BLaER1 (cell line): ENCODE measurements at regions not wholly inside any gene's neighbourhood (a gene's known extent, or its start where the extent isn't known, plus 50 kb on each side); places are given as distances from the start of the nearest gene placed in this dataset.
"Not testable (repeated sequence)": the region's sequence is repeated elsewhere in the genome, so short reads cannot be mapped to it uniquely, and the experiment has no call there.

Experiments used
- H3K27ac ChIP-seq: shearing (Covaris generic); formaldehyde crosslinking; 2 replicates; pipeline ENCODE4 v1.8.1; 2022
- H3K27me3 ChIP-seq: shearing (Covaris generic); formaldehyde crosslinking; 2 replicates; pipeline ENCODE4 v1.8.1; 2022
- H3K36me3 ChIP-seq: shearing (Covaris generic); formaldehyde crosslinking; 2 replicates; pipeline ENCODE4 v1.8.1; 2022
- H3K4me1 ChIP-seq: shearing (Covaris generic); formaldehyde crosslinking; 2 replicates; pipeline ENCODE4 v1.8.1; 2022
- H3K4me2 ChIP-seq: shearing (Covaris generic); formaldehyde crosslinking; 2 replicates; pipeline ENCODE4 v1.8.1; 2022
- H3K4me3 ChIP-seq: shearing (Covaris generic); formaldehyde crosslinking; 2 replicates; pipeline ENCODE4 v1.8.1; 2022
- H3K9ac ChIP-seq: shearing (Covaris generic); formaldehyde crosslinking; 2 replicates; pipeline ENCODE4 v1.8.1; 2022
- H3K9me3 ChIP-seq: shearing (Covaris generic); formaldehyde crosslinking; 2 replicates; pipeline ENCODE4 v1.8.1; 2022
- H4K20me1 ChIP-seq: shearing (Covaris generic); formaldehyde crosslinking; 2 replicates; pipeline ENCODE4 v1.8.1; 2022
- Cebpa-rat ChIP-seq: shearing (Covaris generic); IDR thresholded peaks from 2 replicates; pipeline ENCODE4 v1.8.1; 2022

GRCh38 chr5:113759505-113759904, 246.0 kb downstream of the YTHDC2 start:
- Histone ChIP-seq H3K27me3 (no peaks in the 10 kb centered on the region), H3K9me3 (no peaks in the 10 kb centered on the region), H3K36me3 (no peaks in the 10 kb centered on the region), H3K27ac (no peak overlapping the region), H3K4me1 (no peaks in the 10 kb centered on the region), H3K4me3 (no peak overlapping the region), H4K20me1 (no peaks in the 10 kb centered on the region), H3K4me2 (no peak overlapping the region), H3K9ac (no peak overlapping the region)
- no peak for TF ChIP-seq Cebpa-rat

GRCh38 chr5:113760486-113760885, 247.0 kb downstream of the YTHDC2 start:
- no peak for TF ChIP-seq Cebpa-rat
- no peak overlapping the region for H3K27ac ChIP-seq
- no peak overlapping the region for H3K9ac ChIP-seq
- H3K4me3 ChIP-seq: no peak overlapping the region
- H3K27me3 ChIP-seq: no peaks in the 10 kb centered on the region
- no peaks in the 10 kb centered on the region for H3K4me1 ChIP-seq
- H3K36me3 ChIP-seq: no peaks in the 10 kb centered on the region
- H3K9me3 ChIP-seq: no peaks in the 10 kb centered on the region
- H4K20me1 ChIP-seq: no peaks in the 10 kb centered on the region
- H3K4me2 ChIP-seq: no peak overlapping the region

GRCh38 chr5:113761594-113761993, 248.1 kb downstream of the YTHDC2 start:
- Histone ChIP-seq H3K4me3 (no peak overlapping the region), H3K4me2 (no peak overlapping the region), H3K9me3 (peaks cover 7% of the 10 kb centered on the region), H3K27me3 (no peaks in the 10 kb centered on the region), H3K36me3 (no peaks in the 10 kb centered on the region), H4K20me1 (no peaks in the 10 kb centered on the region), H3K27ac (no peak overlapping the region), H3K9ac (no peak overlapping the region), H3K4me1 (no peaks in the 10 kb centered on the region)
- TF ChIP-seq Cebpa-rat: no peak

GRCh38 chr5:113764382-113764781, 250.9 kb downstream of the YTHDC2 start:
- Histone ChIP-seq H3K4me1 (no peaks in the 10 kb centered on the region), H3K27me3 (no peaks in the 10 kb centered on the region), H3K27ac (no peak overlapping the region), H3K9me3 (peaks cover 23% of the 10 kb centered on the region), H4K20me1 (no peaks in the 10 kb centered on the region), H3K4me2 (no peak overlapping the region), H3K4me3 (no peak overlapping the region), H3K36me3 (no peaks in the 10 kb centered on the region), H3K9ac (no peak overlapping the region)
- TF ChIP-seq Cebpa-rat: no peak

- H3K27me3 ChIP-seq, H3K9ac ChIP-seq: not testable (repeated sequence)
- H3K9me3 ChIP-seq: peaks cover 23% of the 10 kb centered on the region
These were observed 253.3 kb downstream of the YTHDC2 start for GRCh38 chr5:113766827-113767226.

GRCh38 chr5:113770648-113771047, 257.2 kb downstream of the YTHDC2 start:
- Histone ChIP-seq H3K4me1 (no peaks in the 10 kb centered on the region), H3K4me3 (no peak overlapping the region), H4K20me1 (no peaks in the 10 kb centered on the region), H3K27me3 (no peaks in the 10 kb centered on the region), H3K4me2 (no peak overlapping the region), H3K27ac (no peak overlapping the region), H3K36me3 (no peaks in the 10 kb centered on the region), H3K9me3 (peaks cover 23% of the 10 kb centered on the region), H3K9ac (no peak overlapping the region)
- no peak for TF ChIP-seq Cebpa-rat

More at GRCh38 chr5:113766827-113767226, 253.3 kb downstream of the YTHDC2 start:
- H4K20me1 ChIP-seq, H3K27ac ChIP-seq, H3K36me3 ChIP-seq, H3K4me3 ChIP-seq, H3K4me1 ChIP-seq, H3K4me2 ChIP-seq: not testable (repeated sequence)

- no peaks in the 10 kb centered on the region for H4K20me1 ChIP-seq
- H3K9ac ChIP-seq: no peak overlapping the region
- H3K4me2 ChIP-seq: no peak overlapping the region
- H3K9me3 ChIP-seq: peaks cover 16% of the 10 kb centered on the region
- no peak overlapping the region for H3K4me3 ChIP-seq
- no peak overlapping the region for H3K27ac ChIP-seq
- H3K36me3 ChIP-seq: no peaks in the 10 kb centered on the region
- TF ChIP-seq Cebpa-rat: no peak
- H3K4me1 ChIP-seq: no peaks in the 10 kb centered on the region
- no peaks in the 10 kb centered on the region for H3K27me3 ChIP-seq
These were observed 258.0 kb downstream of the YTHDC2 start for GRCh38 chr5:113771483-113771882.

DNA sequence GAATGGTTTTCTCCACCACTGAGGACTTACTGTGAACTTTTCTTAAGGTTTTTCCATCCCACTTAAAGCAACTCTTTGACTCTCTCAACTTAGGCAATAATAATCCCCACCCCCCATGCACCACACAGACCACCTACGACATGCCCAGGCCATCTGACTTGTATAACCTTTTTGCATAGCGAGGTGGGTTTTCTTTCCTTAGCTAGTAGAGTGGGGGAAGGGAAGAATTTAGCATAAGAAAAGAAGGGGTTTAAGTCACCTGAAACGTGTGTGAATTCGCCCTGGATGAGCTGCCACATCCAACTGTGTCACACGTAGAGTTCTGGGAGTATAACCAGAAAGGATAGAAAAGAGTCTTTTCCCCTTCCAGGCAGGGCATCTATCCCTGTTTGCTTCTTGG, 262.7 kb downstream of the YTHDC2 start:
- peaks cover 5% of the 10 kb centered on the region; the same call in 1 of the 2 replicates for H3K9me3 ChIP-seq
- no peak overlapping the region for H3K27ac ChIP-seq
- H3K4me1 ChIP-seq: no peaks in the 10 kb centered on the region
- TF ChIP-seq Cebpa-rat: no peak
- H4K20me1 ChIP-seq: no peaks in the 10 kb centered on the region
- H3K9ac ChIP-seq: no peak overlapping the region
- H3K27me3 ChIP-seq: no peaks in the 10 kb centered on the region
- no peak overlapping the region for H3K4me3 ChIP-seq
- no peaks in the 10 kb centered on the region for H3K36me3 ChIP-seq
- H3K4me2 ChIP-seq: no peak overlapping the region

DNA sequence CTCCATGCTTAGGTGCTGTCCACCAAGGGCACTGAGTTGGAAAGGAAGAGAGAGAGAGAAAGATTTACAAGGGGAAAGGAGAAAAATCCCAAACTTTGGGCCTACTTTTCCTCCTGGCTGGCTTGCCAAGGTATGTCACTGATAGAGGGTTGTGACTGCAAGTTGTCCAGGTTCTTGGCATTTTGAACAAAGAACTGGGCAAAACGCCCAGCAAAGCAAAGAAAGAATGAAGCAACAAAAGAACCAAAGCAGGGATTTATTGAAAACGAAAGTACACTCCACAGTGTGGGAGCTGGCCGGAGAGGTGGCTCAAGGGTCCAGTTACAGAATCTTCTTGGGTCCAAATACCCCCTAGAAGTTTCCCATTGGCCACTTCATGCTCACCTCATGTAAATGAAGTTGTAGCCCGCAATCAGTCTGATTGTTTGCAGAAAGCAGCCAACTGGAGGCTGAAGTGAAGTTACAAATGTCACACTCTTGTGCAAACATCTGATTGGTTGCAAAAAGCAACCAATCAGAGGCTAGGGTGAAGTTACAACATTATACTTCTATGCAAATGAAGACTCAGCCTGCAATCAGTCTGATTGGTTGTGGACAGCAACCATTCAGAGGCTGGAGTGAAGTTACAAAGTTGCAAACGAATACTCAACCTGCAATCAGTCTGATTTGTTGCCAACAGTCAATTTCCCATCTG, 263.5 kb downstream of the YTHDC2 start:
- no peaks in the 10 kb centered on the region for H3K36me3 ChIP-seq
- H3K4me3 ChIP-seq: no peak overlapping the region
- H3K9me3 ChIP-seq: peaks cover 5% of the 10 kb centered on the region; the same call in 1 of the 2 replicates
- H3K9ac ChIP-seq: no peak overlapping the region
- H3K4me2 ChIP-seq: no peak overlapping the region
- no peaks in the 10 kb centered on the region for H3K4me1 ChIP-seq
- no peaks in the 10 kb centered on the region for H3K27me3 ChIP-seq
- no peak overlapping the region for H3K27ac ChIP-seq
- TF ChIP-seq Cebpa-rat: no peak
- H4K20me1 ChIP-seq: no peaks in the 10 kb centered on the region

DNA sequence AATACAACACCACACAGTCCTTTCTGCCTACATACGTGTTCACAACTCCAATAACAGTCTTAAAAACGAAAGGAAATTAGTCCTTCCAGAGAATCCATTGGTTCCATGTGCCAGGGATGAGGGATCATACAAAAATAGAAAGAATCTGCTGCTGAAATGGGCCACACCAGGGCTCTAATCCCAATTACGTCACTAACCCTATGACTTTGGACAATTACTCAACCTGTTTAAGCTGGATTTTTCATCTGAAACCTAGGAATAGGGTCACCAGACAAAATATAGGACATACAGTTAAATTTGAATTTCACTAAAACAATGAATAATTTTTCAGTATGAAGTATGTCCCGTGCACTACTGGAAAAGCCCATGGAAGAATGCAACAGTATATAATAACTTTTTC, 264.7 kb downstream of the YTHDC2 start:
- Histone ChIP-seq H4K20me1 (no peaks in the 10 kb centered on the region), H3K9me3 (peaks cover 5% of the 10 kb centered on the region; the same call in 1 of the 2 replicates), H3K4me3 (no peak overlapping the region), H3K4me1 (no peaks in the 10 kb centered on the region), H3K4me2 (no peak overlapping the region), H3K27me3 (no peaks in the 10 kb centered on the region), H3K27ac (no peak overlapping the region), H3K9ac (no peak overlapping the region), H3K36me3 (no peaks in the 10 kb centered on the region)
- TF ChIP-seq Cebpa-rat: no peak

- TF ChIP-seq Cebpa-rat: no peak
- no peak overlapping the region for H3K4me2 ChIP-seq
- no peaks in the 10 kb centered on the region for H3K9me3 ChIP-seq
- no peaks in the 10 kb centered on the region for H3K36me3 ChIP-seq
- H3K27ac ChIP-seq: no peak overlapping the region
- no peaks in the 10 kb centered on the region for H3K4me1 ChIP-seq
- no peak overlapping the region for H3K4me3 ChIP-seq
- H4K20me1 ChIP-seq: no peaks in the 10 kb centered on the region
- H3K27me3 ChIP-seq: no peaks in the 10 kb centered on the region
- no peak overlapping the region for H3K9ac ChIP-seq
These were observed 274.7 kb downstream of the YTHDC2 start for GRCh38 chr5:113788141-113788655.
